ENCODE measurements at regions not wholly inside any gene's neighbourhood (a gene's known extent, or its start where the extent isn't known, plus 50 kb on each side); places are given as distances from the start of the nearest gene placed in this dataset.

- TF ChIP-seq, protein P1, sequence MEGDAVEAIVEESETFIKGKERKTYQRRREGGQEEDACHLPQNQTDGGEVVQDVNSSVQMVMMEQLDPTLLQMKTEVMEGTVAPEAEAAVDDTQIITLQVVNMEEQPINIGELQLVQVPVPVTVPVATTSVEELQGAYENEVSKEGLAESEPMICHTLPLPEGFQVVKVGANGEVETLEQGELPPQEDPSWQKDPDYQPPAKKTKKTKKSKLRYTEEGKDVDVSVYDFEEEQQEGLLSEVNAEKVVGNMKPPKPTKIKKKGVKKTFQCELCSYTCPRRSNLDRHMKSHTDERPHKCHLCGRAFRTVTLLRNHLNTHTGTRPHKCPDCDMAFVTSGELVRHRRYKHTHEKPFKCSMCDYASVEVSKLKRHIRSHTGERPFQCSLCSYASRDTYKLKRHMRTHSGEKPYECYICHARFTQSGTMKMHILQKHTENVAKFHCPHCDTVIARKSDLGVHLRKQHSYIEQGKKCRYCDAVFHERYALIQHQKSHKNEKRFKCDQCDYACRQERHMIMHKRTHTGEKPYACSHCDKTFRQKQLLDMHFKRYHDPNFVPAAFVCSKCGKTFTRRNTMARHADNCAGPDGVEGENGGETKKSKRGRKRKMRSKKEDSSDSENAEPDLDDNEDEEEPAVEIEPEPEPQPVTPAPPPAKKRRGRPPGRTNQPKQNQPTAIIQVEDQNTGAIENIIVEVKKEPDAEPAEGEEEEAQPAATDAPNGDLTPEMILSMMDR (conservative IDR thresholded peaks at IDR 0.05; ENCODE audit: low read length): no peak
- TF ChIP-seq EZH2phosphoT487 (IDR thresholded peaks at IDR 0.05; ENCODE audit: borderline replicate concordance): no peak
These were observed 76.7 kb downstream of the RIN2 start for GRCh38 chr20:19834783-19835182.

Data from Loucy (cell line).